ENCODE measurements at regions not wholly inside any gene's neighbourhood (a gene's known extent, or its start where the extent isn't known, plus 50 kb on each side); places are given as distances from the start of the nearest gene placed in this dataset.

DNA sequence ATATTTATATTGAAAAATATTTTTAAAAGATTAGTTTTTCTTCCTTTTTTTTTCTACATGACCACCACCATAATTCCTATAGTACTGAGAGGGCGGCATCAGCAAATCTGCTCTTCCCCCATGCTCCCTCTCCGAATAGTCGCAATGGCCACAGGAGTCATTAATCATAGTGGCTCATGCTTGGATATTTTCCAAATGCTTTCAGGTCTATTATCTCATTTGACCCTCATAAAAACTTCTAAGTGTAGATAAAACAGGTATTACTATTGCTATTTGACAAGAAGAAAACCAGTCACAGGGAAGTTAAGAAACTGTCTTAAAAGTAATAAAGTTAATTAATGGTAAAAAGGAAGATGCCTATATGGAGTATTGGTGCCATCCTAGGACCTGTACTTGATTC, 440.7 kb downstream of the CMPK2 start:
- DNase-seq (ENCODE audit: low spot score) (no peak), ATAC-seq (ENCODE audit: insufficient number of reproducible peaks, low FRiP score, low read depth) (no peak)
- Histone ChIP-seq H3K9me3 (no peaks in the 10 kb centered on the region), H3K27me3 (replicated peaks; ENCODE audit: insufficient read depth) (no peaks in the 10 kb centered on the region), H3K27ac (no peak overlapping the region), H3K4me3 (no peak overlapping the region), H3K36me3 (no peaks in the 10 kb centered on the region), H3K4me1 (ENCODE audit: control insufficient read depth in 1 of 2, low read depth in 2 of 2) (no peaks in the 10 kb centered on the region)
- TF ChIP-seq, protein P1, sequence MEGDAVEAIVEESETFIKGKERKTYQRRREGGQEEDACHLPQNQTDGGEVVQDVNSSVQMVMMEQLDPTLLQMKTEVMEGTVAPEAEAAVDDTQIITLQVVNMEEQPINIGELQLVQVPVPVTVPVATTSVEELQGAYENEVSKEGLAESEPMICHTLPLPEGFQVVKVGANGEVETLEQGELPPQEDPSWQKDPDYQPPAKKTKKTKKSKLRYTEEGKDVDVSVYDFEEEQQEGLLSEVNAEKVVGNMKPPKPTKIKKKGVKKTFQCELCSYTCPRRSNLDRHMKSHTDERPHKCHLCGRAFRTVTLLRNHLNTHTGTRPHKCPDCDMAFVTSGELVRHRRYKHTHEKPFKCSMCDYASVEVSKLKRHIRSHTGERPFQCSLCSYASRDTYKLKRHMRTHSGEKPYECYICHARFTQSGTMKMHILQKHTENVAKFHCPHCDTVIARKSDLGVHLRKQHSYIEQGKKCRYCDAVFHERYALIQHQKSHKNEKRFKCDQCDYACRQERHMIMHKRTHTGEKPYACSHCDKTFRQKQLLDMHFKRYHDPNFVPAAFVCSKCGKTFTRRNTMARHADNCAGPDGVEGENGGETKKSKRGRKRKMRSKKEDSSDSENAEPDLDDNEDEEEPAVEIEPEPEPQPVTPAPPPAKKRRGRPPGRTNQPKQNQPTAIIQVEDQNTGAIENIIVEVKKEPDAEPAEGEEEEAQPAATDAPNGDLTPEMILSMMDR (IDR thresholded peaks at IDR 0.05): no peak

DNA sequence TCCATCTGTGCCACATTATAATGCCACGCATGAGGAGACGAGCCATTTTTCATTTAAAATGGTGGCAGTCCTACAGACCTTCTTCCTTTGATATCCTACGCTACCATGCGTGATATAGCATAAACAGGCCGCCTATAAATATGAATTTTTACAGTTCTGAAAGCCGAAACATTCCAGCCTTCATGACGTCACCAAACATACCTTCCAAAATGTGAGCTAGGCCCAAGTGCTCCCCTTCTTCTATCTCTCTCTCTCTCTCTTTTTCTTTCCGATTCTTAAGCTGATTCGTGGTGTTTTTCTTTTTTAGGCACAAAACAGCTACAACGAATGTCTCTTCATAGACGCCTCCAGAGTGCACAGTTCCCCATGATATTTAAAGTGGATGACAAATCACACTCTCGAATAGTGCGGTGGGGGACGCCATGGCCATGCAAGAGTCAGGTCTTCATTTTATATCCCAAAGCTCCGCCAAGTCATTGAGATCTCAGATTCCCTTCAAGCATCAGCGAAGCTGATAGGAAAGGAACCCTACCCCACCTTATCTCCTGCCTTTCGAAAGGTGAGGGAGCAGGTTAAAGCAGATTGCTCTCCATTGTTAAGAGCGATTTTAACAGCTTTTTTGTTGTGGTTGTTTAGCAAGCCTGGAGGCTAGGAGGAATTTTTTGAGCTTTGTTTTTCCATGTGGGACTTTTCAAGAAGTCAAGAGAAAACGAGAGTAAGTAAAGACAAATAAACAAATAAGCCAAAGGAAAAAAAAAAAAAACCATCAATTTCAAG, 436.3 kb downstream of the CMPK2 start:
- no peak overlapping the region for H3K27ac ChIP-seq
- no peaks in the 10 kb centered on the region for H3K36me3 ChIP-seq
- H3K4me3 ChIP-seq: no peak overlapping the region
- ATAC-seq (ENCODE audit: insufficient number of reproducible peaks, low FRiP score, low read depth) (no peak), DNase-seq (ENCODE audit: low spot score) (no peak)
- H3K27me3 ChIP-seq (replicated peaks; ENCODE audit: insufficient read depth): no peaks in the 10 kb centered on the region
- TF ChIP-seq, protein P1 (IDR thresholded peaks at IDR 0.05): no peak
- no peaks in the 10 kb centered on the region for H3K9me3 ChIP-seq
- H3K4me1 ChIP-seq (ENCODE audit: control insufficient read depth in 1 of 2, low read depth in 2 of 2): no peaks in the 10 kb centered on the region

DNA sequence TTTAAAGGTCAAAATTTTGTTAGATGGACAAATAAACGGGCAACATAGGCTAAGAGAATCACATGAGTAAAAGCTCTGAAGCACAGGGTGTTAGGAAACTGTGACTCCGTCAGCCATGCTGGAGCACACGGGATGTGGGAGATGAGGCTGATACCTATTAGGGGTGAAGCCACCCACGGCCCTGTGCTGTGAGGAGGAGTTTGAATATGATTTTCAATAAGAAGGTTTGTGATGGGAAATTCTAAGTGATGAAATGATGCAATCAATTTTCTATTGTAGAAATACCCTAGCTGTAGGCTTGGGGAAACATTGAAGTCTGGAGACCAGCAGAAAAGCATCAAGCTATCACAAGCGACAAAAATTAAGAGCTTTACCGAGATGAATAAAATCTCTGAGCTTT, 431.3 kb downstream of the CMPK2 start:
- H3K27ac ChIP-seq: no peak overlapping the region
- H3K4me1 ChIP-seq (ENCODE audit: control insufficient read depth in 1 of 2, low read depth in 2 of 2): no peaks in the 10 kb centered on the region
- H3K36me3 ChIP-seq: no peaks in the 10 kb centered on the region
- DNase-seq (ENCODE audit: low spot score) (no peak), ATAC-seq (ENCODE audit: insufficient number of reproducible peaks, low FRiP score, low read depth) (no peak)
- no peak overlapping the region for H3K4me3 ChIP-seq
- H3K27me3 ChIP-seq (replicated peaks; ENCODE audit: insufficient read depth): no peaks in the 10 kb centered on the region
- TF ChIP-seq, protein P1 (IDR thresholded peaks at IDR 0.05): no peak
- no peaks in the 10 kb centered on the region for H3K9me3 ChIP-seq

DNA sequence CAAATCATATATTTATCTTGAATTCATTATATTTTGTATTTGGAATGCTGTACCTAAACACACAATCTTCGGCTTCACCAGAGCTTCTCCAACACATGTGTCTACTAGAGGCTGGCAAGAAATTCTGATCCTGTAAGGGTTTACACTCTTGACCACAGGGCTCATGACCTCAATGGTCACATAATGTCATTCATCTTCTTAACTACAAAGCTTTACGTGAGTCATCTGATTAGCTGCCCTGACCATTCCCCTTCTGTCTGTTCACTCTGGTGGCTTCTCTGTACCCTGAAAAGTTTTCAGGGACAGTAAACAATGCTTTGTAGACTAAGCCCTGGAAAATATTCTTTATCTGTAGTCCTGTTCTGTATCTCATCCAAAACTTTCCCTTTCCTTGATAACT, 423.9 kb downstream of the CMPK2 start:
- TF ChIP-seq, protein P1 (IDR thresholded peaks at IDR 0.05): no peak
- ATAC-seq (ENCODE audit: insufficient number of reproducible peaks, low FRiP score, low read depth): no peak
- no peaks in the 10 kb centered on the region for H3K27me3 ChIP-seq (replicated peaks; ENCODE audit: insufficient read depth)
- H3K9me3 ChIP-seq: no peaks in the 10 kb centered on the region
- H3K4me3 ChIP-seq: no peak overlapping the region
- no peaks in the 10 kb centered on the region for H3K36me3 ChIP-seq
- no peaks in the 10 kb centered on the region for H3K4me1 ChIP-seq (ENCODE audit: control insufficient read depth in 1 of 2, low read depth in 2 of 2)
- DNase-seq (ENCODE audit: low spot score): no peak
- H3K27ac ChIP-seq: no peak overlapping the region

DNA sequence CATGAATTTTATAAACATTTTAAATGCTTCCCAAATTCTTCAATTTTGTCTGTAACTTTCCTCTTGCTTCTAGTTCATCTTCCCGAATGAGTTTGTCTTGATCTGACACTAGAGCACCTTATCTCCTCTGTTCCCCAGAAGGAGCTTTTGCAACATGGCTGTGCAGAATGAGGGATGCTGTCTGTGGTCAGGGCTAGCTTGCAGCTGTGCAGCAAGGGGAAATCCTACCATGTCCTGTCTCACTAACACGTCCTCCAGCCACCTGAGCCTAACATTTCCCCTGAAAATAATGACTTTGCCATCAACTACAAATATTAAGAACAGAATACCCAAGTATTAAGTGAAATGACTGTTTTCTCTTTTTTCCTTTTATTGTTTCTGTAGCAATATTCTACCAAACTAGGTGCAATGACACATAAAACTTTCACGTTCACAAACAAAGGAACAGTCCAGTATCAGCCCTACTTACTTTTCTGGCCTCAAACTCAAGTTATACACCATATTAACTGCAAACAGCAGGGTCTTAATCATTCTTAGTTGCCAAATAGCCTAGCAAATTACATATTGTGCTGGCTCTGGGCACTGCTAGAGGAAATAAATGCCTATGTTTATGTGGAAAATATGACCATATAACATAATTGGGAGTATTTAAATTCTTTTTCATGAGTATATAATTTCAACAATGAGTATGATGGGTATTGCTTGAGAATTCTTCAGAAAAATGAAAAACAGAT, 423.3 kb downstream of the CMPK2 start:
- TF ChIP-seq, protein P1 (IDR thresholded peaks at IDR 0.05): no peak
- DNase-seq (ENCODE audit: low spot score) (no peak), ATAC-seq (ENCODE audit: insufficient number of reproducible peaks, low FRiP score, low read depth) (no peak)
- H3K27me3 ChIP-seq (replicated peaks; ENCODE audit: insufficient read depth): no peaks in the 10 kb centered on the region
- no peak overlapping the region for H3K27ac ChIP-seq
- H3K36me3 ChIP-seq: no peaks in the 10 kb centered on the region
- H3K4me1 ChIP-seq (ENCODE audit: control insufficient read depth in 1 of 2, low read depth in 2 of 2): no peaks in the 10 kb centered on the region
- H3K9me3 ChIP-seq: no peaks in the 10 kb centered on the region
- no peak overlapping the region for H3K4me3 ChIP-seq
